Central memory CD8-positive, alpha-beta T cell (primary cell): ENCODE measurements at regions not wholly inside any gene's neighbourhood (a gene's known extent, or its start where the extent isn't known, plus 50 kb on each side); places are given as distances from the start of the nearest gene placed in this dataset.

Source experiments
- ATAC-seq: fragments of 150-1000 bp; cut with Tn5 transposase; replicated peaks from 2 replicates; pipeline ENCODE4 v1.10.0; 2022; ENCODE audit warnings: mild to moderate bottlenecking, moderate FRiP score, moderate number of reproducible peaks; ENCODE audit not compliant: poor library complexity, severe bottlenecking; ENCODE audit errors: extremely low read depth
- DNase-seq, 2 donors: peaks; one replicate each; pipeline ENCODE4 v3.0.0; 2021; ENCODE audit warnings: low spot score in 2 of 2
- H3K27ac Mint-ChIP-seq: one replicate; pipeline ENCODE4 v1.8.0; 2022; ENCODE audit warnings: low read depth, mild to moderate bottlenecking, moderate library complexity, mixed read lengths
- H3K27me3 Mint-ChIP-seq: one replicate; pipeline ENCODE4 v1.8.0; 2022; ENCODE audit warnings: mixed read lengths
- H3K36me3 Mint-ChIP-seq: one replicate; pipeline ENCODE4 v1.8.0; 2022; ENCODE audit warnings: mild to moderate bottlenecking, moderate library complexity, mixed read lengths; ENCODE audit not compliant: insufficient read depth
- H3K4me1 Mint-ChIP-seq: one replicate; pipeline ENCODE4 v1.8.0; 2022; ENCODE audit warnings: mixed read lengths
- H3K4me3 Mint-ChIP-seq: one replicate; pipeline ENCODE4 v1.8.0; 2022; ENCODE audit warnings: mild to moderate bottlenecking, moderate library complexity, mixed read lengths
- H3K9me3 Mint-ChIP-seq: one replicate; pipeline ENCODE4 v1.8.0; 2022; ENCODE audit warnings: mixed read lengths

DNA sequence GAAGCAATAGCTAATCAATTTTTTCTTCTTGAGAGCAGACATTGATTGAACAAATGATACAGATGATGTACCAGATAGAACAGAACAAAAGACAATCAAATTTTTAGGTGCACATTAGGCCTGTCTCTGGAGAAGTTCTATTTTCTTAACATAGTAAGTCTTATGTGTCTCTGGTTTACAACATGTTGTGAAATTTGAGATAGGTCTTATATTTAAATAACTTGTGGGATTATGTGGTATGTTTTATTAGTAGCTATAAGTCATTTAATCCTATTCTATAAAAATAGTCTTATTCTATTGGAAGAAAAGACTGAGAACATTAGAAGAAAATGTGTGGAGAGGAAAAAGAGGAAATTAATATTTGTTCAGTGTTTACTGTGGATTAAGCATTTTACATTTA lies 358.0 kb downstream of the ATP23 start:
- Mint-ChIP-seq H3K9me3 (no peaks in the 10 kb centered on the region), H3K4me3 (no peak overlapping the region), H3K36me3 (no peaks in the 10 kb centered on the region), H3K27ac (no peak overlapping the region), H3K4me1 (no peaks in the 10 kb centered on the region), H3K27me3 (no peaks in the 10 kb centered on the region)
- no peak for ATAC-seq
- DNase-seq, result no peak

DNA sequence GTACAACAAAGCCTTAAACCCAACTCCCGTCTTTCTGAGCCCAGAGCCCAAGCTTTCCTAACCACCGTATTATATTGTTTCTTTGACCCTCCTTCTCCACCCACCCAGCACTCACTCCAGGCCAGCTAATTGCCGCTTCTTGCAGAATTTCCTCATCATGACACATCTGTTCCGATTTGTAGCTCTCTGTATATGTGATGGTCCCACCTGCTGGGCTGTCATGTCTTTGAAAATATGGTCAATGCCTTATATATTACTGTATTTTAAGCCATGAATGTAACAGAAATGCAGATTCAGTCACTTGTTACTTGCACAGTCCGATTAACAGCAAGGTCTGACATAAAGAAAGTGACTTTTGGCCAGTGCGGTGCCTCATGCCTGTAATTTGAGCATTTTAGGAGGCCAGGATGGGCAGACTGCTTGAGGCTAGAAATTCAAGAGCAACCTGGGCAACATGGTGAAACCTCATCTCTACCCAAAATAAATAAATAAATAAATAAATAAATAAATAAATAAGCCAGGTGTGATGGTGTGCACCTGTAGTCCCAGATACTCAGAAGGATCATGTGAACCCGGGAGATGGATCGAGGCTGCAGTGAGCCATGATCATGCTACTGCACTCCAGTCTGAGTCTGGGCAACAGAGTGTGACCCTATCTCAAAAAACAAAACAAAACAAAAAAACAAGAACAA lies 359.8 kb downstream of the ATP23 start:
- no peak for ATAC-seq
- Mint-ChIP-seq H3K36me3 (no peaks in the 10 kb centered on the region), H3K27ac (no peak overlapping the region), H3K9me3 (no peaks in the 10 kb centered on the region), H3K4me3 (no peak overlapping the region), H3K4me1 (no peaks in the 10 kb centered on the region), H3K27me3 (no peaks in the 10 kb centered on the region)
- DNase-seq, result no peak

DNA sequence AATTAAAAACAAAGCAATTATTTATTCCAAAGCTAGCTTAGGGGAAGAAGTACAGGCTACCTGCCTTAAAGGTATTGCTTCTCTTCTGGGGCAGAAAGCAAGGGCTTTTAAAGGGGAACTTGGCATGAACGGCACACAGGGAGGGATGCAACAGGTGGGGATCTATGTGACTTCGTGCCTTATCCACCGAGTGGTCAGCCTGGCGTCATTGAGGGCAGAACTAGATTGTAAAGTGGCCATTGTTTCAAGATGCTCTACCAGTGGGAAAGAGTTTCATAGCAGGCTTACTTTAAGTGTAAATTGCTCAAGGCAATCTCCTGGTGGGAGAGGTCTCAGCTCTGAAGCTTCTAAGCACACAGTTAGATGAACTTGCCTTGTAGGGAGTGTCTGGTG lies 360.4 kb downstream of the ATP23 start:
- no peak overlapping the region for H3K27ac Mint-ChIP-seq
- no peaks in the 10 kb centered on the region for H3K9me3 Mint-ChIP-seq
- no peaks in the 10 kb centered on the region for H3K36me3 Mint-ChIP-seq
- H3K27me3 Mint-ChIP-seq, result no peaks in the 10 kb centered on the region
- no peaks in the 10 kb centered on the region for H3K4me1 Mint-ChIP-seq
- H3K4me3 Mint-ChIP-seq, result no peak overlapping the region
- ATAC-seq (no peak), DNase-seq (no peak)

DNA sequence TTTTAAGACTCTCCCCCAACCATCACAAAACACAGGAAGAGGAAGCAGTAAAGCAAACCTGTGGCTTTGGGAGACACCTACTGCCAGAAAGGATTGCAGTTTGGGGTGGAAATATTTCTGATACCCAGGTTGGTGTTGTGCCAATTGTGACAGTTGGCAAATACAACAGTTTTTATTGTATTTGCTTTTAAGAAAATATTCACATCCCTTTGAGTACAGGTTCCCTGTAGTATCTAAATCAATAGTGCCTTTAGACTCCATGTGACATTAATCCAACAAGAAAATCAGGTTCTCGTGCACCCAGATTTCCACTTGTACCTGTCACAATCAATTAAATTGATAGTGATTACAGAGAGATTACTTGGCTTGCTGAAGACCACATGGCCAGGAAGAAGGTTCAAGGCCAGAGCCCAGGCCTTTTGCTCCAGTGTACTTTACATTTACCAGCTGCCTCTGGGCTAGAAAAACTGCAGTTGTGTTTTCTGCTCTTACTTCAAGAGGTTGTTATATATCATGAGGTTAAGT lies 361.2 kb downstream of the ATP23 start:
- no peak overlapping the region for H3K4me3 Mint-ChIP-seq
- ATAC-seq (no peak), DNase-seq (no peak)
- no peaks in the 10 kb centered on the region for H3K9me3 Mint-ChIP-seq
- H3K27ac Mint-ChIP-seq, result no peak overlapping the region
- H3K27me3 Mint-ChIP-seq, result no peaks in the 10 kb centered on the region
- no peaks in the 10 kb centered on the region for H3K36me3 Mint-ChIP-seq
- no peaks in the 10 kb centered on the region for H3K4me1 Mint-ChIP-seq

DNA sequence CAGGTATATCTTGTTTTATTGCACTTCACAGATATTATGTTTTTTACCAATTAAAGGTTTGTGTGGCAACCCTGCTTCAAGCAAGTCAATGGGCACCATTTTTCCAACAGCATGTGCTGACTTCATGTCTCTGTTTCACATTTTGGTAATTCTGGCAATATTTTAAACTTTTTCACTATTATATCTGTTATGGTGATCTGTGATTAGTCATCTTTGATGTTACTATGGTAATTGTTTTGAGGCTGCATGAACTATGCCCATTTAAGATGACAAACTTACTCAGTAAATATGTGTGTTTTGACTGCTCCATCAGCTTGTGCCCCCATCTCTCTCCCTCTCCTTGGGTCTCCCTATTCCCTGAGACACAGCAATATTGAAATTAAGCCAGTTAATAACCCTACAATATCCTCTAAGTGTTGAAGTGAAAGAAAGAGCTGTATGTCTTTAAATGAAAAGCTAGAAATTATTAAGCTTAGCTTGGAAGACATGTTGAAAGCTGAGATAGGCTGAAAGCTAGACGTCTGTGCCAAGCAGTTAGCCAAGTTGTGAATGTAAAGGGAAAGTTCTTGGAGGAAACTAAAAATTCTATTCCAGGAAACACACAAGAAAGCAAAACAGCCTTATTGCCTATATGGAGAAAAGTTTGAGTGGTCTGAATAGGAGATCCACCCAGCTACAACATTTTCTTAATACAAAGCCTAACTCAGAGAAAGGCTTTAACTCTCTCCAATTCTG lies 365.1 kb downstream of the ATP23 start:
- DNase-seq, result no peak
- H3K27me3 Mint-ChIP-seq, result no peaks in the 10 kb centered on the region
- no peak overlapping the region for H3K4me3 Mint-ChIP-seq
- no peak for ATAC-seq
- H3K36me3 Mint-ChIP-seq, result no peaks in the 10 kb centered on the region
- no peaks in the 10 kb centered on the region for H3K9me3 Mint-ChIP-seq
- H3K4me1 Mint-ChIP-seq, result no peaks in the 10 kb centered on the region
- H3K27ac Mint-ChIP-seq, result no peak overlapping the region

DNA sequence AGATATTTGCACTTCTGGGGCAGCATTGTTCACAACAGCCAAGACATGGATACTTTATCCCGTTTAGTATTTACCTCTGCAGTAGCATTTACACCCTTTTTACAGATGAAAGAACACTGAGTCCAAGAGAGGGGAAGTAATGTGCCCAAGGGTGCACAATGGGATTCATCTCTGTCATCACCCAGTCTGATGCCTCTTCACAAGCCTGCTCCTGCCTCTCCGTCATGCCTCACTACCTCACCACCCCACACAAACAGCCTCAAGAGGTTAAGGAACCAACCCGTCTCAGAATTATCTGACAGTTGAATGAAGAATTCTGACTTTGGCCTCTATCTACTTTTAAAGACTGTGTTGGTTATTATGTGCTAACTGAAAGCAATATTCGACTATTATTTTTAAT lies 368.4 kb downstream of the ATP23 start:
- no peak overlapping the region for H3K27ac Mint-ChIP-seq
- no peaks in the 10 kb centered on the region for H3K4me1 Mint-ChIP-seq
- no peaks in the 10 kb centered on the region for H3K27me3 Mint-ChIP-seq
- no peaks in the 10 kb centered on the region for H3K36me3 Mint-ChIP-seq
- no peak overlapping the region for H3K4me3 Mint-ChIP-seq
- ATAC-seq, result no peak
- no peaks in the 10 kb centered on the region for H3K9me3 Mint-ChIP-seq
- no peak for DNase-seq

DNA sequence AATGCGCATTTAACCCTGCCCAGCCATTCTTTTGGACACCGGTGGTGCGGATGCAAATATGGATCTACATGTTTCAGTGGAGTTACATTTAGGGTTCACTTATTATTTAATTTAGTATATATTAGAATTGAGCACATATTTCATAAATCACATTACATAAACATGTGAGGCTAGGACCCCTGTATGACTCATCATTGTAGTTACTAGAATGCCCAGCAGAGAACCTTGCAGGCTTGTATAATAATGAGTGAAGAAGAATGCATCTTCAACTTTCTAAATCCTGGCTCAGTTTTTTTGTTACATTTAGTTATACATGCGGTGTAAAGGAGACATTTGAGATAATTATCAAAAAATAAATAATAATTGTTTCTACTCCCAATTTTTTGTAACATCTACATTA lies 369.0 kb downstream of the ATP23 start:
- no peaks in the 10 kb centered on the region for H3K27me3 Mint-ChIP-seq
- no peak overlapping the region for H3K27ac Mint-ChIP-seq
- ATAC-seq (no peak), DNase-seq (no peak)
- no peaks in the 10 kb centered on the region for H3K9me3 Mint-ChIP-seq
- no peaks in the 10 kb centered on the region for H3K4me1 Mint-ChIP-seq
- H3K4me3 Mint-ChIP-seq, result no peak overlapping the region
- no peaks in the 10 kb centered on the region for H3K36me3 Mint-ChIP-seq

DNA sequence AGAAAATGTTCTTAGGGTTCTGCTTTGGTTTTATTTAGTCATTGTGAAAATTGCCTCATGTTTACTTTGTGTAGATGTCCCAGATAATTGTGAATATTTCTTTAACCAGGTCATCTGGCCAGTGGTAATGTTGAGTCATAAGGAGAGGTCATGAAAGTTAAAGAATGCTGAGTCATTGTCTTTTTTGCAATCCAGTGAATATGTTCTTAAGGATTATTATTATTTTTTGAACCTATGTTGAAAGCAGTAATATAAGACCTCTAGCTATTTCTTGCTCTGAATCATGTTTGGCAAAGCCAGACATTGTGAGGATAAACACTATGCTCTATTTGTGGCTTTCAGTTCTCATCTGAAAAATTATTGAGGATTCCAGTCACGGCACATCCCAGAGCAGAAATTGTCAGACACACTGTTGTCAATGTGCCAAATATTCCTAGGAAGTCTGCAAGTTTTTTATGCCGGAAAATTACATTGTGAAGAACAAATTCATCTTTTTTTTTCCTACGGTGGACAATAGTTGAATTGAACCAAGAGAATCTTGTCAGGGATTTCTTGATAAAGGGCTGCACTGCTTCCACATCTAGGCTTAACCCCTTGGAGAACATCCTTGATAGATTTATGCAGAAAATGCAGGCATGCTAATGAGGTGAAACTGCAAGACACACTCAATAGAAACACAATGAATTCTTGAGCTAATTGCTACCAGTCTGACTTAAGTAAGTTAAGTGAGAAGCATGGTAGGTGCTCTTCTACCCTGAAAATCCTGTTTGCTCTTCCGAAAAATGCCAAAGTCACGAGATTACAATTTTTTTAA lies 369.6 kb downstream of the ATP23 start:
- Mint-ChIP-seq H3K27ac (no peak overlapping the region), H3K4me1 (no peaks in the 10 kb centered on the region), H3K27me3 (no peaks in the 10 kb centered on the region), H3K36me3 (no peaks in the 10 kb centered on the region), H3K4me3 (no peak overlapping the region), H3K9me3 (no peaks in the 10 kb centered on the region)
- DNase-seq (no peak), ATAC-seq (no peak)

DNA sequence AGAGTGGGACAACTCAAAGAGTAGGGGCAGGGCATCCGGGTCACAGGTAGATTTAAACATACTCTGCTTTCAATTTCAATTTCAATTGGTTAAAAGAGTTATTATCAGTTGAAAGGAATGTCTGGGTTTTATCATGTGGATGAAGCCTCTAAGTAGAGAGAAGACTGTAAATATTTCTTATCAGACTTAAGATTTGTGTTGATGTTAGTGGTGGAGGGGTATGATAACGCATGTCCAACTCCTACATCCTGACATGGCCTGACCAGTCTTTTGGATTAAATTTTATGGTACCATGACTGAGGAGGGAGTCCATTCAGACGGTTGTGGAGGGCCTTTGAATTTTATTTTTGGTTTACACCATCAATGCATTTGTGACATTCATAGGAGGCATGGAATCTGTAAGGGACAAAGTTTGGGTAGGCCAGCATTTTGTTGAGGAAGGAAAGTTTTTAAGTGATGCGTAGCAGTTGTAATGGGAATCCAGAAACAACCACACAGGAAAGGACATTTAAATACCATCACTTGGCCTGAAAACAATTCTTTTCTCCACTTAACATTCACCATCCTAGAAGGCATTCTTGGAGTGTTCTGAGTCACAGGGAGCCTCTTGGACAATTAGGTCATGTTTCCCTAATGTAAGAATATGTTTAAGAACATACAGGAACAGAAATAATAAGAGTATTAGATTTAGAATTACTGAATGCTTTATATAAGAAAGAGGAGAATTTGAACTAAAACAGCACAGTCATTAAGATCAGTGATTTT lies 371.9 kb downstream of the ATP23 start:
- Mint-ChIP-seq H3K4me1 (no peaks in the 10 kb centered on the region), H3K27ac (no peak overlapping the region), H3K4me3 (no peak overlapping the region), H3K9me3 (peaks cover 6% of the 10 kb centered on the region), H3K36me3 (no peaks in the 10 kb centered on the region), H3K27me3 (peaks cover 8% of the 10 kb centered on the region)
- ATAC-seq, result no peak
- DNase-seq, result no peak

DNA sequence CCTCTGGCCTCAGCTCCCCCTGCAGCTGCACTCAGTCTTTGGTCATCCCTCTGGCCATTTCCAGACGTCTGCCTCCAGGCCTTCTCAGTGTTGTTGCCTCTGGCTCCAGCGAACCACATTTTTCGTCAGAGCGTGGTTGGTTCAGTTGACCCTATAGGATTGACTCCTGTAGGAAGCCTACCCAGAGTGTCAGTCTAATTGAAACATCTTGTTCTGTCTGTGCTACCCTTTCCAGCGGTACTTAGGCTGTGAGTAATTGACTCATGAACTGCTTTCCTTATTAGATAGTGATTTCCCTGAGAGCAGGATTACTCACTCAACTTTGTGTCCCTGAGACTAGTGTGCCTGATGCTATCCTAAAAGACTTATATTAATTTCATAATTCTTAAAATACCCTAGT lies 373.2 kb downstream of the ATP23 start:
- Mint-ChIP-seq H3K27ac (no peak overlapping the region), H3K9me3 (peaks cover 6% of the 10 kb centered on the region), H3K4me1 (no peaks in the 10 kb centered on the region), H3K36me3 (no peaks in the 10 kb centered on the region), H3K27me3 (peaks cover 8% of the 10 kb centered on the region), H3K4me3 (no peak overlapping the region)
- no peak for DNase-seq
- no peak for ATAC-seq

DNA sequence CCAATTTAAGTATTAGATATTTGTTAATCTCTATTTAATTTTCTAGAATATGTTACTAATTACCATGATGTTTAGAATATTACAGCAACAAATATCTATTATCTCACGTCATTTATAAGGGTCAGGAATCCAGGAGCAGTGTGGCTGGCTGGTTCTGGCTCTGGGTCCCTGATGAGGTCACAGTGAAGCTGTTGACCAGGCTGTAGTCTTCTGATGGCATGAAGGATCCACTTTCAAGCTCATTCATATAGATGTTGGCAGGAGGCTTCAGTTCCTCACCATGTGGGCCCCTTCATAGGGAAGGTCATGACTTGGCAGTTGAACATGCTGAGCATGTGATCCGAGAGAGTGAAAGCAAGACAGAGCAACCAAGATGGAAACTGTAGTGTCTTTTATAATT lies 375.6 kb downstream of the ATP23 start:
- H3K4me3 Mint-ChIP-seq, result no peak overlapping the region
- DNase-seq, result no peak
- peaks cover 6% of the 10 kb centered on the region for H3K9me3 Mint-ChIP-seq
- H3K27ac Mint-ChIP-seq, result no peak overlapping the region
- ATAC-seq, result no peak
- H3K27me3 Mint-ChIP-seq, result peaks cover 8% of the 10 kb centered on the region
- no peaks in the 10 kb centered on the region for H3K36me3 Mint-ChIP-seq
- no peaks in the 10 kb centered on the region for H3K4me1 Mint-ChIP-seq

DNA sequence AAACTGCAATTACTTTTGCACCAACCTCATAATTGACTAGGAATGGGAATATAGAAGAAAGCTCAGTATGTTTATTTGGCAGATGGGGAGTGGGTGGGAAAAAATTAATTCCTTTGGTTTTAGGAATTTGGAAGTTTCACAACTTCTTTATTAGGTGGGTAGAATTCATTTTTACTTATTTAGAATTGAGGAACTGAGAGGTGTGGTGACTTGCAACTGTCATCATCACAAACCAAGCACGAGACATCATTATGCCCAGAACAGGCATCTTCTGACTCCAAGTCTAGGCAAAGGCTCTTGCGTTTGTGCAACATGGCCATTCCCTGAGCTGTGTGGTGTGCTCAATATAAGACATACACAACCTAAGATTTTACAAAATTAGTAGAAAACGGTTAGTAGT lies 380.0 kb downstream of the ATP23 start:
- Mint-ChIP-seq H3K27ac (no peak overlapping the region), H3K27me3 (peaks cover 8% of the 10 kb centered on the region), H3K4me3 (no peak overlapping the region), H3K4me1 (no peaks in the 10 kb centered on the region), H3K9me3 (peaks cover 6% of the 10 kb centered on the region), H3K36me3 (no peaks in the 10 kb centered on the region)
- DNase-seq (no peak), ATAC-seq (no peak)
